Endothelial cell of umbilical vein (primary cell): ENCODE measurements at regions not wholly inside any gene's neighbourhood (a gene's known extent, or its start where the extent isn't known, plus 50 kb on each side); places are given as distances from the start of the nearest gene placed in this dataset.

Source experiments
- CTCF ChIP-seq, 2 donors: IDR thresholded peaks; 1 replicate in 1 of 2; 2 replicates in 1 of 2; pipeline ENCODE4 v1.5.1; 2011; ENCODE audit warnings: low read length in 2 of 2, mild to moderate bottlenecking in 2 of 2, moderate library complexity in 2 of 2, control low read depth in 1 of 2, inconsistent platforms in 1 of 2, low read depth in 1 of 2; ENCODE audit not compliant: insufficient read depth in 1 of 2; ENCODE audit errors: extremely low read depth in 1 of 2
- EZH2 ChIP-seq: IDR thresholded peaks from 2 replicates; pipeline ENCODE4 v1.6.1; 2012; ENCODE audit warnings: borderline replicate concordance, low read depth, mild to moderate bottlenecking, moderate library complexity, low read length, inconsistent platforms; ENCODE audit not compliant: severe bottlenecking
- FOS ChIP-seq: IDR thresholded peaks from 2 replicates; pipeline ENCODE4 v1.6.1; 2011; ENCODE audit warnings: mild to moderate bottlenecking, low read length, moderate library complexity, borderline replicate concordance; ENCODE audit not compliant: insufficient read depth
- GATA2 ChIP-seq: IDR thresholded peaks from 2 replicates; pipeline ENCODE4 v1.7.0; 2011; ENCODE audit warnings: low read depth, mild to moderate bottlenecking, moderate library complexity, mixed read lengths, low read length; ENCODE audit not compliant: insufficient read length, insufficient read depth
- JUN ChIP-seq: IDR thresholded peaks from 2 replicates; pipeline ENCODE4 v1.6.1; 2011; ENCODE audit warnings: borderline replicate concordance, low read depth; ENCODE audit not compliant: insufficient read length, insufficient read depth
- MAX ChIP-seq: IDR thresholded peaks from 2 replicates; pipeline ENCODE4 v1.6.1; 2011; ENCODE audit not compliant: insufficient read depth, insufficient read length
- MYC ChIP-seq: IDR thresholded peaks from one replicate; pipeline ENCODE4 v1.6.1; 2011; ENCODE audit warnings: mild to moderate bottlenecking, low read depth, low read length
- POLR2A ChIP-seq: IDR thresholded peaks from 2 replicates; pipeline ENCODE4 v1.6.1; 2012; ENCODE audit warnings: low read depth, mild to moderate bottlenecking, control low read depth, low read length
- POLR2AphosphoS5 ChIP-seq: IDR thresholded peaks from 2 replicates; pipeline ENCODE4 v1.6.1; 2012; ENCODE audit warnings: low read depth, mild to moderate bottlenecking, control low read depth, low read length, moderate library complexity; ENCODE audit not compliant: insufficient read depth

GRCh38 chr2:4175343-4175742 lies 472.0 kb downstream of the DCDC2C start:
- TF ChIP-seq POLR2AphosphoS5 (no peak), MYC (no peak), CTCF (IDR thresholded peaks at IDR 0.05; ENCODE audit: extremely low read depth in 1 of 2, insufficient read depth in 1 of 2, low read depth in 1 of 2, low read length in 2 of 2) (no peak), EZH2 (no peak), POLR2A (no peak), MAX (no peak), GATA2 (no peak), FOS (no peak), JUN (no peak)
